SKM-1 (cell line): ENCODE measurements at regions not wholly inside any gene's neighbourhood (a gene's known extent, or its start where the extent isn't known, plus 50 kb on each side); places are given as distances from the start of the nearest gene placed in this dataset.
"Not testable (repeated sequence)": the region's sequence is repeated elsewhere in the genome, so short reads cannot be mapped to it uniquely, and the experiment has no call there.

Source experiments
- DNase-seq: peaks from one replicate; lab custom pipeline; 2025; ENCODE audit not compliant: unreplicated experiment; lab: John Stamatoyannopoulos, UW

GRCh38 chr2:47295981-47296635 lies 73.0 kb upstream of the EPCAM start:
- no peak for DNase-seq

- no peak for DNase-seq
Observed at GRCh38 chr2:47295131-47295980, 73.8 kb upstream of the EPCAM start.

GRCh38 chr2:47293976-47294375 lies 75.1 kb upstream of the EPCAM start:
- DNase-seq: no peak

GRCh38 chr2:47288864-47289263 lies 80.2 kb upstream of the EPCAM start:
- DNase-seq: no peak

GRCh38 chr2:47283659-47284058 lies 85.5 kb upstream of the EPCAM start:
- no peak for DNase-seq

GRCh38 chr2:47282621-47283272 lies 86.4 kb upstream of the EPCAM start:
- DNase-seq: no peak

GRCh38 chr2:47279525-47279924 lies 89.6 kb upstream of the EPCAM start:
- not testable (repeated sequence) for DNase-seq

GRCh38 chr2:47277987-47278386 lies 91.1 kb upstream of the EPCAM start:
- DNase-seq: no peak

- no peak for DNase-seq
Observed at GRCh38 chr2:47277187-47277586, 91.9 kb upstream of the EPCAM start.

- DNase-seq: no peak
Observed at GRCh38 chr2:47276061-47276460, 93.0 kb upstream of the EPCAM start.

- no peak for DNase-seq
Observed at GRCh38 chr2:47274054-47274782, 94.9 kb upstream of the EPCAM start.

GRCh38 chr2:47272905-47273758 lies 96.0 kb upstream of the EPCAM start:
- no peak for DNase-seq

GRCh38 chr2:47272031-47272864 lies 95.9 kb upstream of the CALM2 start:
- DNase-seq: no peak

- no peak for DNase-seq
Observed at GRCh38 chr2:47271054-47272000, 95.0 kb upstream of the CALM2 start.

- DNase-seq: no peak
Observed at GRCh38 chr2:47270421-47270820, 94.1 kb upstream of the CALM2 start.

- no peak for DNase-seq
Observed at GRCh38 chr2:47269316-47270232, 93.3 kb upstream of the CALM2 start.

GRCh38 chr2:47267711-47268086 lies 91.4 kb upstream of the CALM2 start:
- DNase-seq: no peak
